Heart left ventricle (tissue), 13 donors: ENCODE measurements at regions not wholly inside any gene's neighbourhood (a gene's known extent, or its start where the extent isn't known, plus 50 kb on each side); places are given as distances from the start of the nearest gene placed in this dataset.

ENCODE experiments used
- POLR2A ChIP-seq, 2 donors: fragments of 450-650 bp; IDR thresholded peaks; one replicate each; pipeline ENCODE4 v1.6.1; 2017; ENCODE audit warnings: antibody characterized with exemption in 2 of 2, mild to moderate bottlenecking in 2 of 2, moderate library complexity in 2 of 2
- TF ChIP-seq, protein P1 (sequence below), 12 donors: fragments of 200-600 bp; sonication (generic) in 4 of 12; IDR thresholded peaks; one replicate each; pipeline versions ENCODE4 v1.5.0 to v1.8.0; 2018 to 2022; ENCODE audit warnings: antibody characterized with exemption in 12 of 12, mild to moderate bottlenecking in 5 of 12
- donor health status: ischemic (EF 13 %, LVEDD 7.1; RV severe dilation, severe dysfunction).
- donor health status: DM: no; HTN: yes; CAD: no.
- donor health status: DM: no; HTN: no; CAD: no.
- donor health status: ischemic (EF 25% LVEDD 6.9; RV normal size, moderate dysfunction).
- donor health status: ischemic (EF 25% LVEDD 5.7; RV mildly dilated, moderate dysfunction).
- donor health status: ischemic (EF 35%, LVEDD 5.7; RV mildly dilated, moderate dysfunction).
- donor health status: nonischemic (EF 11% LVEDD 7.7; RV severe dilation, severe dysfunction).
- donor health status: DM: yes; HTN: yes; CAD: no.
- donor health status: PGD.
- donor health status: ischemic (EF 29% LVEDD 5.4; RV normal size, mild dysfunction).
- donor health status: nonischemic (EF 23%, LVEDD 6.1; RV moderate dilation, normal function).

DNA sequence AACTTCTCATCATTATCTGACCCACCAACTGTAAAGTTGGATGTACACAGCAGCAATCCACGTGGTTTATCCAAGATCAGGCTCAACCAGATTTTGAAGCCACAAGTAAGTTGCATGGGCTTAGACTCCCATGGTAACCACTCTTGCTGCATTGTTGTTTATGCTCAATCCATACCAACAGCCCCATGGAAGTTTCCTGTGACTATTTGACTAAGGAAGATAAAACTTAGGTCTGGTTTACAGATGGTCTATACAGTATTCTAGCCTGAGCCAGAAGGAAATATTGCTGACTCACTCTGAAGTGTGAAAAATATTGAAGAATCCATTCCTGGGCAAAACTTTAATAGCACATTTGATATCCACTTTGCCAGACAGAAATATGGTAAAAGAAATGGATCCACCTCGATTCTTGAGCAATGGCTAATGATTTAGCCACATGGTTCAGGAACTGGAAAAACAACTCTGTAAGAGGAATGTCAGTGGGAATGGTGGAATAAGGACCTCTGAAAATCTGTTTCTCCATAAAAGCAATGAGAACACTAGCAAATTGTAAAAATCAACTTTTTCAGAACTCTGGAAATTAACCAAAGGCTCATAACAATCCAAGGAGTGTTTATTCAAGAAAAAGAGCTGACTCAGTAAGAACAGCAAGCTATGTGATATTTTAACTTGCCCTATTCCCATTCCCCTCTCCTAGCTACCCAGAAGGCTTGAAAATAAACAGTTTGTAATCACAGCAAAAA is 162.9 kb upstream of the STT3B start:
- no peak for TF ChIP-seq POLR2A (IDR thresholded peaks at IDR 0.05)
- TF ChIP-seq, protein P1, sequence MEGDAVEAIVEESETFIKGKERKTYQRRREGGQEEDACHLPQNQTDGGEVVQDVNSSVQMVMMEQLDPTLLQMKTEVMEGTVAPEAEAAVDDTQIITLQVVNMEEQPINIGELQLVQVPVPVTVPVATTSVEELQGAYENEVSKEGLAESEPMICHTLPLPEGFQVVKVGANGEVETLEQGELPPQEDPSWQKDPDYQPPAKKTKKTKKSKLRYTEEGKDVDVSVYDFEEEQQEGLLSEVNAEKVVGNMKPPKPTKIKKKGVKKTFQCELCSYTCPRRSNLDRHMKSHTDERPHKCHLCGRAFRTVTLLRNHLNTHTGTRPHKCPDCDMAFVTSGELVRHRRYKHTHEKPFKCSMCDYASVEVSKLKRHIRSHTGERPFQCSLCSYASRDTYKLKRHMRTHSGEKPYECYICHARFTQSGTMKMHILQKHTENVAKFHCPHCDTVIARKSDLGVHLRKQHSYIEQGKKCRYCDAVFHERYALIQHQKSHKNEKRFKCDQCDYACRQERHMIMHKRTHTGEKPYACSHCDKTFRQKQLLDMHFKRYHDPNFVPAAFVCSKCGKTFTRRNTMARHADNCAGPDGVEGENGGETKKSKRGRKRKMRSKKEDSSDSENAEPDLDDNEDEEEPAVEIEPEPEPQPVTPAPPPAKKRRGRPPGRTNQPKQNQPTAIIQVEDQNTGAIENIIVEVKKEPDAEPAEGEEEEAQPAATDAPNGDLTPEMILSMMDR (IDR thresholded peaks at IDR 0.05), result no peak
